ENCODE measurements at regions not wholly inside any gene's neighbourhood (a gene's known extent, or its start where the extent isn't known, plus 50 kb on each side); places are given as distances from the start of the nearest gene placed in this dataset.

GRCh38 chr6:132063738-132064137 lies 112.6 kb upstream of the CCN2 start:
- TF ChIP-seq CTCF (IDR thresholded peaks at IDR 0.05) (no peak), POLR2A (IDR thresholded peaks at IDR 0.05) (no peak)

All from Peyer's patch (tissue), 4 donors.